GM19239 (cell line): ENCODE measurements at regions not wholly inside any gene's neighbourhood (a gene's known extent, or its start where the extent isn't known, plus 50 kb on each side); places are given as distances from the start of the nearest gene placed in this dataset.

Experiments used
- DNase-seq: peaks from one replicate; pipeline ENCODE4 v3.0.0; 2011; ENCODE audit warnings: low spot score; ENCODE audit not compliant: insufficient read length
- FAIRE-seq: peaks from 2 replicates; lab custom pipeline; 2011; peaks lifted over from hg19 to GRCh38; lab: Jason Lieb, UNC

DNA sequence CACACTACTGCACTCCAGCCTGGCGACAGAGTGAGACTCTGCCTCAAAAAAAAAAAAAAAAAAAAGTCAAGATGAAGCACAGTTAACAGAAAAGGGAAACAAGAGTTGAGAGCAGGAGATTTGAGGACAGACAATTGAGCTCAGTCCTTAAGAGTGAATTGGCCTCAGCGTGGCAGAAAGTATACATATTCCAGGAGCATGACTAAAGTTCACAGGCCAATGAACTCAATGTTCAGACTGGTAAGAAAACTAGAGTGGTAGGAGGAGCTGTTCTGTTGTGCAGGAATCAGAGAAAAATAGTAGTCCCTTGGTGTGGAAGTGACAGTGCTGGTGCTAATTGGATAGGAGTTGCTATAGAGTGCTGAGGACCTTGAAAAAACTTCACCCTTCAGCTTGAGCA, 60.0 kb downstream of the NRN1 start:
- DNase-seq (no peak), FAIRE-seq (no peak)

DNA sequence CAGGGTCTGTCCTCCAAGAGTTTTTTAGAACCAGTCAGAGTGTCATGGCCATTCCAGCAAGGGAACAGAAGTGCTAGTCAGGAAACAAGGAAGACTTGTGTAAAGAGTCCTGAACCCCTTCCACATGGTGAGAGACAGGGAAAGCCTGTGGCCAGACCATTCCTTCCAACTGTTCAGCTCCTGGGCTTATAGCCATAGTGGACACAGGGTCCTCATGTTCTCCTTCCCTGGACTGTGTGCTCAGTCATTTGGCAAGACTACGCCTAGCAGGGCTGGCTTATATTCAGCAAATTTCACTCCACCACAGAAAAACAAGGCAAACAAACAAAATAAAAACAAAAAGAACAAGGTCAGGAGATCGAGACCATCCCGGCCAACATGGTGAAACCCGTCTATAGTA, 60.5 kb downstream of the NRN1 start:
- FAIRE-seq (no peak), DNase-seq (no peak)

DNA sequence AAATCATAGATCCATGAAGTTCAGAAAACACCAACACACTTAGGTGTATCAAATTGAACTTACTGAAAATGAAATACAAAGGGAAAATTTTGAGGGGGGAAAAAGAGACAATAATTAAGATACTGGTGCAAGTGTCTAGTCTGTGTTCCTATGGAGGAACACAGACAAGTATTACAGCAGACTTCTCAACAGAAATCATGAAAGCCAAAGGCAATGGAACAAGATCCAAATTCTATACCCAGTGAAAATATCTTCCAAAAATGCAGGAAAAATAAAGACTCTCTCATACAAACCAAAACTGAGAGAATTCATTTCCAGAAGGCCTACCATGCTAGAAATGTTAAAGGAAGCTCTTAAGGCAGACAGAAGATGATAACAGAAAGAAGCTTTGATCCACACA, 63.1 kb downstream of the NRN1 start:
- FAIRE-seq (no peak), DNase-seq (no peak)

DNA sequence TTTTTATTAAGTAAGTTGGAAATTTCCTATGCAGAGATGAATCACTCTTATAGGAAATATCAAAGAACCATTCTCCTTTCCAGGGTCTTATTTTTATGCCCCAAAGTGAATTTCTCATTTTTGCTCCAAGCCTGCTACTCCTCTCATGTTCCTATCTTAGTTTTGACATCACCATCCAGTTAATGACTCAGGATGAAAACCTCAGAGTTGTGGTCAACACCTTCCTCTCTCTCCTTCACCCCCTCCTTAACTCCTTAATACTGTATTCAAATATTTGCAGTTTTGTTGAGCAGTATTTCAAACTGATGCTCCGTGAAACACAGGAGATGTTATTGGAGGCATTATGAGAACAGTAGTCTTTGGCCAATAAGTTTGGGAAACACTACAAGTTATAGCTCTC, 64.1 kb downstream of the NRN1 start:
- DNase-seq (no peak), FAIRE-seq (no peak)

DNA sequence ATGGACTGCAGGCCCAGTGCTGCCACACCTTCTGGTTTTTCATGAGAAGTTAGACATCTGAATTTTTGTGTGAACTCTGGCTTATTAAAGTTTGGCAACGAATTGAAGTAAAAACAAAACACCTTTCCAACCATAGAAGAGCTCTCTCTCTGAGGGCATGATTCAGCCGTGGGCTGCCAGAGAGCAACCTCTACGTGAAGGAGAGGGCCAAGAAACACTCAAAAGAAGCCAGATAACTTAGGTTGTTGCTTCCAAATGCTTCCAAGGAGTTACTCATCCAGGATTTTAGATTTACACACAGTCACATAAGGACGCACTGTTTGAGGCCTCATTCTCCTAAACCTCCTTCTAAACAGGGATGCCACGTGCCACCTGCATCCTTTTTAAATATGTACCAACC, 65.5 kb downstream of the NRN1 start:
- DNase-seq: no peak
- no peak for FAIRE-seq

DNA sequence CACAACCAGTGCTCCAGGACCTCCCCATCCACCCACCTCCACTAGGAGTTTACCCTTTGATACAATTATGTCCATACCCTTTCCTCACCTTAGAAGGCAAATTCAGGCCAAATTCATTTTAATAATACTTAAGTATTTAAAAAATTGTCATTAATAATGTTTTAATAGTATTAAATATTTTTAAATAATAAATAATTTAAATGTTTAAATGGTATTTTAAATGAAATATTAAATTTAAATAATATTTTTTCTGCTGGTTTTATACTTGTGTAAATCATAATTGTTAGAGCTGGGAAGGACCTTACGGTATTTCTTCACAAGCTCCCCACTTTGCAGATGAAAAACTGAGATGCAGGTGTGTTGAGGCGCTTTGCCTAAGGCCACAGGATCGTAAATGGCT, 67.8 kb downstream of the NRN1 start:
- FAIRE-seq (no peak), DNase-seq (no peak)

DNA sequence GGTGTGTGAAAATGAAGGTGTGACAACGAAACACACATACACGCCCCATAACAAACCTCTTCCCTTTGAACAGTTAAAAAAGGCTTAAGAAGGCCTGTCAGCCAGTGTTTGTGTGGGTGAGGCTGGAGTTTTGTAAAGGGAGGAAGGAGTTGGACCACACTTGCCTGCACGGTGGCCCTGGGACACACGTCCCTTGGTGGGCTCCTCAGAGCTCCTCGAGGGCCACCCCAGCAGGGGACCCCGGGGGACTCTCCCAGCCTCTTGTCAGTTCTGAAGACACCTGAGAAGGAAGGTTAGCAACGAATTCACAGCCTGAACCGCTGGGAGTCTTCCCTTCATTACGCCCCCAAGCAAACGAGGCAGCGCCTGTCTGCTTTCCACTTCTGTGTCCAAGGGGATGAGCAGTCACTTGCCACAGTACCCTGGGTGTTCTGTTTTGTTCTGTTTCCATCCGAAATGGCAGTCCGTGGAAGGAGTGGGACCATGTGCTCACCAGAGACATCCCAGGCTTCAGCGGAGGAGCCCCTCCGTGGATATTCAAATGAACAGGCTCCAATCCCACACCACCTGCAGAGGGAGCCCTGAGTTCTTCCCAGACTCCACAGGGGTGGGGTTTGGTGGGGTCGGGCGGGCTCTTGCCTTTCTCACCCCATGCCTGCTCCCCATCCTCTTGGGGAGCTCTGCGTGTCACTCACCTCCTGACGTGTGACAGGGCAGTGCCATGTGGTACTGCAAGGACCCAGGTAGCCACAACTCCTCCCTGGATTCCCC, 68.6 kb downstream of the NRN1 start:
- FAIRE-seq: no peak
- no peak for DNase-seq

DNA sequence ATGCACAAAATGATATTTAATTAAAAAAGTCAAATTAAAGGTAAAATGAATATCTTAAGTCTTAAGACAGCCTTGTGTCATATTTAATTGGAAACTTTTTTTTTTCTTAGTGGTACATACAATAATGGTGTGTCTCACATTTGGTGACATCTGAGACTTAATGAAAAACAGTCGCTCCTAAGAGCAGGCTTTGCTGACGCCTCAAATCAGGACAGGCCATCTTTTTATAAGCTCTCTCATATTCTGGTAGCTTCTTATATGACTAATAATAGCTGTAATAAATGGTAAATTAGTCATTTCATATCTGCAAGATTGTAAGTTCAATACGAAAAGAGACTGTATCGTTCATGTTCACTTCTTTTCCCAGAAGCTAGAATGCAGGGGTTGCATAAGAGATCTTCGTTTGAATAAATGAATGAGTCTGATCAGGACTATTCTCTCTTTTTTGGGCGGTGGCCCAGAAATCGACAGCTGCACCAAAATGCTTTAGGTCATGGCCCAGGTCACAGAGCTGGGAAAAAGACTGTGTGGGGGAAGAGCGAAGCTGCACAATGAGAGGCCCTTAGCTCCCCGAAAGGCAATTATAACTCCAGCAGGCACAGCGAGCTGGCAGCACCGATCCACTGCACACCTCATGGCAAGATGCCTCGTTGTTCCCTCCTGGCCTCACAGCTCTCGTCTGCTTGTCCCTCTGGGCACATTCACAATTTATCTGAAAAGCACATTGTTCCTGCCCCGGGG, 69.4 kb downstream of the NRN1 start:
- no peak for FAIRE-seq

DNA sequence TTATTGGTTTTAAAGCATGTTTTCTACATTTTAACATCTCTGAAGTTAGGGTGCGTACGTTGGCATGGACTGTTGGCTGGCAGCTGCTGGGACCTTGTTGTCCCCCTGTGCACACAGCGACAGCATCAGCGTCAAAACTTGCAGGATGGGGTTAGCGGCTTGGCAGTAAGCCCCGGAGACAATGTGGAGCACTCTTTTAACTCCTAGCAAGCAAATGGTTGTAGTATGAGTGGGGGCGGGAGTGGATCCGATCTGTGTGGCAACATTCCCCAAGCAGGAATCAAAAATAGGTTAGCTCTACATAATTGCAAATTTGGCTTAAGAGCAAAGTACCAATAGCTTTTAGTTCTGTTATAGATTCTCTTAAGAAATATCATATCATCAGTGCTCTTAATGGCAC, 70.1 kb downstream of the NRN1 start:
- DNase-seq: no peak
- no peak for FAIRE-seq

More for the DNA sequence above, 69.4 kb downstream of the NRN1 start:
- DNase-seq: no peak

DNA sequence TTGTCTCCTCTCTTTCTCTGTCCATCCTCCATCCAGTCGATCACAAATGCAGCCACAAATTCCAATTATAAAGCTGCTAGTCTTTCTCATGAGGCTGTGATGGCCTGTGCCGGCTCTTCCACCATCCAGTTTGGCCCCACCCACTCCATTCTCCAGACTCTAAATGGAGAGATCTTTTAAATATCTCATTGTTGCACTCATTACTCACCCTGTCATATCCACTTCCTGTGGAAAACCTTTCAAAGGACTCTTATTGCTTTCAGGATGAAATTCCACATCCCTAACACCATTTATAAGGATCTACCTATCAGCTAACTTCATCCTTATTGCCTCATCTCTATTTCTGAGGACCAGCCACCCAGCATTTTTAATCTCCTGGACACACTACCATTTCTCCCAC, 70.6 kb downstream of the NRN1 start:
- FAIRE-seq (no peak), DNase-seq (no peak)

DNA sequence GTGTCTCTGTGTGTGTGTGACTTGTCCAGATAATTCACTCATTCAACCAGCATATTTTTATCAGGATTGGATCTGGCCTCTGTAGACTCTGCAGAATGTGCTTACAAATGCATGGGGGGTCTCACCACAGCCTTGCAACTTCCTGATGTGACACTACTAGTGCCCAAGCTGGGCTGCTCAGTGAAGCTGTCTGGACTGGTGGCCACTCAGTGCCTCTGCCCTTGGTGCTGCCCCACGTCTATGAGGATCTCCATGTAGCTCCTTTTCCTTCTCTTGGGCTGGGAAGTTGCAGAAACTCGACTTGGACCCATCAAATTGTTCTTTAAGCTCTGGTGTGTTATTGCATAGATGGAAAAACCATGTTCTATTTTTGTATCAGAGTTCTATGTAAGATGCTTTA, 75.8 kb downstream of the NRN1 start:
- FAIRE-seq: no peak
- DNase-seq: no peak

DNA sequence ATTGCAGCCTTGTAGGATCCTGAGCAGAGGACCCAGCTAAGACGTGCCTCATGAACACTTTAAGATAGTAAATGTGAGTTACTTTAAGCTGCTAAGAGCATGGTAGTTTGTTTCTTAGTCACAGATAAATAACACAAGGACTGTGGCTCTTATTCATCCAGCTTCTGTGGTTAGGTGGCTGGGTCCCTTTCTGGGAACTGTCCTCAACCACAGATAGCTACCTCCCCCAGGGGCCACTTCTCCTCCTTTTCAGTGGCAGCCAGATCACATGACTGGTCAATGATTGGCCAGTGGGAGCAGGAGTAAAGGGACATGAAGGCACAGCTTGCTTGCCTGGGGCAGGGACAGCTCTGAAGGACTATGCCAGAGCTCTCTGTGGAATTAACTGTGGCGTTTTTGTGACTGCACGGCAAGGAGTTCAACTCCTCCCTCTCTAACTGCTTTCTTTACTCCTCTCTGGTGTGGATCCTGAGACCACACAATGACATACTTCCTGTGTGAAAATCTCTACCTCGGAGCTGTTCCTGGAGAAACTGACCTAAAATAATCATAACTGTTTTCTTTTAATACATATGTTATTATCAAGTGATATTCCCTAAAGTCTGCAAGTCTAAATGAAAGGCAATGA, 76.5 kb downstream of the NRN1 start:
- DNase-seq: no peak
- FAIRE-seq: no peak

DNA sequence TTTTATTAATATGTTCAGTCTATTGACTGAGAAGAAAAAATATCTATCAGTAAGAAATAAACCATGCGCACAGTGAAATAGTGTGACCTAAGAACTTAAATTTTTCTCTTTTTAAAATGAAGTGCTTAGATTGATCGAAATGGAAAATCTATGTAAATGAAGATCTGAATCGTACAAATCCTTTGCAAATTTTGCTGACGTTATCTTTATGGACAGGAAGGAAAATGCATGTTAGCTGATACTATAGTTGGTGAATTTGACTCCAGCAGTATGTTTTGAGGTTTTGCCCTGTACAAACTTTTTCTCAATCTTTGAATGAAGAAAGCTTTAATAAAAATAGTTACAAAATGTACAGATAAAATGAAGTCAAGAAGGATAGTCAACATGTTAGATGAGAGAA, 82.9 kb downstream of the NRN1 start:
- FAIRE-seq (no peak), DNase-seq (no peak)

DNA sequence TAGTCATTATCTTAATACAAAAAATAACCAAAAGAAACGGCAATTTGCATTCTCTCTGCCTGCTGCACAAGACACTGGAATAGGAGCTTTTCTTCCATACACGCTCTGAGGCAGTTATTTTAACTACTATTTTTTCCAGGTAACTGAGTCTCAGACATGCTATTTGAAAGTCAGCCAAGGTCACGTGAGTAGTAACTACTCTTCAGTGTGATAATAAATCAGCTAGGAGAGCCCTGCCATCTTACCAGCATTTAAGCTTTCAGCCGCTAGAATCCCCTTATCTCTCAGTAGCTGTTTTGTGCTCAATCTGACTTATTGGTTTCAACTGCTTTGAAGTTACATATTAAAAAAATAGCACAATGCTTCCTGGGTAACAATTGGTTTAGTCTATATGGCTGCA, 84.5 kb downstream of the NRN1 start:
- FAIRE-seq (no peak), DNase-seq (no peak)

DNA sequence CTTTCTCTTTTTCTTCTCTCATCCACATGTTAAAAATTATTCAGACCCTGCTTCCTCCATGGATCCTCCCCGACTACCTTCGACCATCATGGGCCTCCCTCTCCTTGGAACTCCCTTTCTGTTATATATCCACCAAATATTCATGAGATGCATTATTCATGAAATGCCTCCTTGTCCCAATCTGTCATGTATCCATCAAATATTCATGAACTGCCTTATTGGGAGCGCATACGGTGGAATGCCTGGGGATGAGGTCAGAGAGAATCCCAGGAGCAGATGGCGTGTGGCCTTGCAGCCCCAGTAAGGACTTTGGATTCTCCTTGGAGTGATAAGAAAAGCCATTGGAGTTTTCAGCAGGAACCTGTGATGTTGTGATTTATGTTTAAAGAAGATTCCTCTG, 97.0 kb downstream of the NRN1 start:
- FAIRE-seq: no peak
- DNase-seq: no peak

DNA sequence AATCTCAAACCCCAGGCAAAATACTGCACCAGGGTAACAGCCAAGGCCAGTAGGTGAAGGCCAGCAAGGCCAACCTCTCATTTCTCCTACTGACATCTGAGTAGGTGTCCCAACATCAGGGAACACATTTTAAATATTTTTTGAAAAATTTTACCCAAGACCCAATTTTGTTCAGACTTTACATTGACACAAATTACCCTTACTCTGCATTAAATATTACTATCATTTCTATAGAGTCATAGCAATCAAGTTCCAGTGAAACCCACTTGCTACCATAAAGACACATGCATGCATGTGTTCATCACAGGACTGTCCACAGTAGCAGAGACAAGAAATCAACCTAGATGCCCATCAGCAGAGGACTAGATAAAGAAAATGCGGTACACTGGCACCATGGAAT, 99.9 kb downstream of the NRN1 start:
- no peak for FAIRE-seq
- no peak for DNase-seq

DNA sequence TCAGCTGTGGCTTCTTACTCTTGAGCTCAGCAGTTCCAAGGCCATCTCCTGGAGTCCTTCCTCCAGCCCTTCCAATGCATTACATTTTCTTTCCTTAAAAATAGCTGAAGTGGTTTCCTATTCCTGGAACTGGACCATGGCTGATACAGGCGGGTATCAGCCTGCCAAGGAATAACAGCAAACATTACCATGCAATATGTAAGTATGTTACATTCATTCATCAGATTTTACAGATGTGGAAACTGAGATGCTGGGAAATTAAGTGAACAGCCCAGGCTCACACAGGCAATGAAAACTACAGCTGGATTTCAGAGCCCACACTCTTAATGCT, 100.4 kb downstream of the NRN1 start:
- no peak for DNase-seq
- FAIRE-seq: no peak

DNA sequence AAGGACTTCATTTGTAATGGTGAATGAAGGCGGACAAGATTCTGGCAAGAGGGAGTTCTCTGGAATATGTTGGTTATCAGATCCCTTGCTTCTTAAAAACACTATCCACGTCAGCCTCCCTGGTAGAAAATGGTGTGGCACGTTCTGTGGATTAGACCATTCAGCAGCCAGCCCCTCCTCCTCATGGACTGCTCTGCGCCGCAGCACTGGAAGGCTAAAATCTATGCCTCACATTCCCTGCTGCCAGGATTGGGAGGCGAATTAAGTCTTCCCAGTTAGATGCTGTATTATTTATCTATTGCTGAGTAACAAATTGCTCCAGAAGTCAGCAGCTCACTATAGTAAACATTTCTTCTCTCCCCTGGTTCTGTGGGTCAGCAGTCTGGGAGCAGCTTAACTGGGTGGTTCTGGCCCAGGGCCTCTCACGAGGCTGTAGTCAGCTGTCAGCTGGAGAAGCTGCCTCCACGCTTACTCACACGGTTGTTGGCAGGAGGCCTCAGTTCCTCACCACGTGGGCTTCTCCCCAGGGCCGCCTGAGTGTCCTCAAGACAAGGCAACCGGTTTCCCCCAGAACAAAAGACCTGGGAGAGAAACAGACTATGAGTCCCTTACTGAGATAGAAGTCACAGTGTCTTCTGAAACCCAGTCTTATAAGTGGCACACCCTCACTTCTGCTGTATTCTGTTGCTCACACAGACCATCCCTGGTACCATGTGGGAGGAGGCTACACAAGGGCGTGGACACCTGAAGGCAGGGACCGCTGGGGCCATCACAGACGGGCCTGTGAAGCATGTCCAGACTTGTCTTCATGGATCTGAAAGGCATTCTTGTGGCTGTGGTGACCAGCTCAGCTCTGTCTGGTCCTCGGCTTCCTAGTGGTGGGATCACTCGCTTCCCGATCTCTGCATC, 101.0 kb downstream of the NRN1 start:
- DNase-seq (no peak), FAIRE-seq (no peak)

DNA sequence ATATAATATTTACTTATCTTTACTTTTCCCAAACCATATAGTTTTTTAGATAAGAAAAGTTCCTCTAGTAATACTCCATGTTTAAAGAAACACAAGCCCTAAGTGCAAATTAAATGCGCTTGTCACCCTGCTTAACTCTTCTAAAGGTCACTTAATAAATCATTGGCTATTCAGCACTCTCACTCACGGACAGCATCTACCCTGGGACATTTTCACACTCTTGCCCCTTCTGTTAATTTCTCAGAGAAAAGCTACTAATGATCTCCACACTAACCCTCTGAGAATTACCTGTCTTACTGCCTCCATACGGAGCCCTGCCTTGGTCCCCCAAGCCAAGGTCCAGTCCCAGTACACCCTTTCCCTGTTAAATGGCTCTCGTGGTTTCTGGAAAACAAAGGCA, 102.2 kb downstream of the NRN1 start:
- no peak for FAIRE-seq

DNA sequence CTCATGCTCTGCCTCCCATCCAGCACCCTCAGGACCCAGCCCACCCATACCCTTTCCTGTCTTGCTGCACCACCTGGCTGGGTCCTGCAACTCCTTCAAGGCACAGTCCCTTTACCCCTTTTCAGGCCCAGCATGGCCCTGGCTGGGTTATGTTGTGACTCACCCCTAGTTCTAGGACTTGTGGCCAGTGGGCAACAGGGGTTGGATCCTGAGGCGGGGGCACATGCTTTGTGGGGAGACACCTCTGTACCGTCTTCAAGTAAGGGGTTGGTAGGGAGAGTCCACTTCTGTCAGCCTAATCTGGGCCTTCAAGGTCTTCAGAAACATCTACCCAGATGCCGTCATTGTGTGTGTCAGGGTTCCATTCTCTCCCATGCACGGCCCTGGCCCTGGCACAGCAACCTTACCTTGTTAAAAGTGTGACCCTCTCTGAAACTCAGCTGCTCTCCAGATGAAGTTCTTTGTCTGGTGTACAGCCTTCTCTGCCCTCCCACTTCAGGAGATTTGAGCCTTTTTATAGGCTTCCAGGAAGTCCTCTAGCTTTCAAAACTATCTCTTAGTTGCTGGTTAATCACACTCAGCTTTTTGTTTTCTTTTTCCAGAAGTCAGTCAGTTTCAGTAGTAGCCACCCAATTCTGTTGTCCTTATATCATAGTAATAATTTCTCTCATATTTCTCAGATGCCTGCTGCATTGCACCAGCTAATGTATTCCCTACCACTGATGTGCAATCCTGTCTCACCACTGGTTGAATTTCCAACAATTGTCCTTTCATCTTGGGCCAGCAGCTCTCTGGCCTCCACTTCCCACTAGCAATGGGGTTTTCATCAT, 107.3 kb downstream of the NRN1 start:
- FAIRE-seq (no peak), DNase-seq (no peak)

More for the DNA sequence above, 102.2 kb downstream of the NRN1 start:
- DNase-seq: no peak
